ENCODE measurements at regions not wholly inside any gene's neighbourhood (a gene's known extent, or its start where the extent isn't known, plus 50 kb on each side); places are given as distances from the start of the nearest gene placed in this dataset.

- TF ChIP-seq POLR2A (IDR thresholded peaks at IDR 0.05): no peak
- no peak for TF ChIP-seq CTCF (IDR thresholded peaks at IDR 0.05)
- no peak for TF ChIP-seq EP300 (IDR thresholded peaks at IDR 0.05)
- Histone ChIP-seq H3K4me1 (no peaks in the 10 kb centered on the region), H3K9me3 (no peaks in the 10 kb centered on the region), H3K27me3 (no peaks in the 10 kb centered on the region), H3K36me3 (no peaks in the 10 kb centered on the region), H3K27ac (no peak overlapping the region), H3K4me3 (no peak overlapping the region)
- 36 to 46% methylated on average over 2 of the region's 2 CpGs for WGBS, 2 donors
- DNase-seq (ENCODE audit: low spot score in 2 of 2): no peak
These were observed 87.3 kb upstream of the CPEB2 start for GRCh38 chr4:14915018-14915417.

DNA sequence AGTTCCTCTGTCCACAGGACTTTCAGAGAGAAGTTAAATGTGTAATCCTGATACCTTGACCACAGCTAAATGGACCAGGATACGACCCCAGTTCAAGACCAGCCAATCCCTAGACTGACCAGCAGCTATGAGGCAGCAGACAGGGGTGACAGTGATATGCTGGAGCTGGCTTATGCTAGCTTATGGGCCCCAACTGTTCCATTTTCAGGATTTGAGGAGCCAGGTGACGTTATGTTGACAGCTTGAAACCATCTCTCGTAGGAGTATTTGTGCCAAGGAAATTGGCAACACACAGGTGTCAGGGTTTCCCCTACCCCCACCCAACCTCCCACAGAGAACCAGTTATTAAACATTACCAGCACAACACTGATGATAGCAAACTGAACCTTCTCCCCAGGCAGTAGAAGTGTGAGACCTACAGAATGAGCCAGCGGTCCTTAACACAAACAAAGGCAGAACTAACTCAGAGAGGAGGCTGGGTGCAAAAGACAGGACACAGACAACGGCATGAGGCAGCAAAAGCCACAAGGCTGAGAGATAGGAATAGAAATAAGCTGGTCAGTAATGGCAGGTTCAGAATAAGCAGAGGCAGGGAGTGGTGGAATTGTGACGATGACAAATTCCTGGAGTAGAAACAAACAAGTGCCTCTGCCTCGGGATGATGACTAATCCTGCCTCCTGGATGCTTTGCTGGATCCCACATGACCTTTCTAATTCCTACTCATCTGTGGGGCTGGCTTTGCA is 85.6 kb upstream of the CPEB2 start:
- H3K27me3 ChIP-seq: no peaks in the 10 kb centered on the region
- DNase-seq (ENCODE audit: low spot score in 2 of 2): no peak
- no peak overlapping the region for H3K4me3 ChIP-seq
- H3K27ac ChIP-seq: no peak overlapping the region
- no peaks in the 10 kb centered on the region for H3K9me3 ChIP-seq
- 47 to 64% methylated on average over 7 of the region's 7 CpGs for WGBS, 2 donors
- H3K4me1 ChIP-seq: no peaks in the 10 kb centered on the region
- no peaks in the 10 kb centered on the region for H3K36me3 ChIP-seq
- no peak for TF ChIP-seq EP300 (IDR thresholded peaks at IDR 0.05)
- no peak for TF ChIP-seq POLR2A (IDR thresholded peaks at IDR 0.05)
- no peak for TF ChIP-seq CTCF (IDR thresholded peaks at IDR 0.05)

DNA sequence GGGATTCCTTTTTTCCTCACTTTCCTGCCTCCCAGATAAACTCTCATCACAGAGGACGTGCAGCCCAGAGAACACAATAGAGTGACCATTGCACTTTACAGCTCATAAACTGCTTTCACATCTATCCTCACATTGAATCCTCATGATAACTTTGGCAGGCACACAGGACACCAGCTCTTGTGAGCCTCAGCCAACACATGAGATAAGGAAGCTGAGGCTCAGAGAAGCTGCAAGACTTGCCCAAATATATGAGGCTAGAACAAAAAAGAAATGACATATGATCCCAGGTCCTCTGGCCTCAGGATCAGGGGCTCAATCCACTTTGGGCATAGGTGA is 85.0 kb upstream of the CPEB2 start:
- H3K27ac ChIP-seq: no peak overlapping the region
- 6 to 25% methylated on average over 1 of the region's 1 CpG for WGBS, 2 donors

GRCh38 chr4:14918336-14918735 is 83.9 kb upstream of the CPEB2 start:
- no peaks in the 10 kb centered on the region for H3K9me3 ChIP-seq
- no peaks in the 10 kb centered on the region for H3K27me3 ChIP-seq
- no peaks in the 10 kb centered on the region for H3K36me3 ChIP-seq
- TF ChIP-seq EP300 (IDR thresholded peaks at IDR 0.05) (no peak), POLR2A (IDR thresholded peaks at IDR 0.05) (no peak), CTCF (IDR thresholded peaks at IDR 0.05) (no peak)
- no peak overlapping the region for H3K4me3 ChIP-seq
- no peak overlapping the region for H3K27ac ChIP-seq
- no peak for DNase-seq (ENCODE audit: low spot score in 2 of 2)
- WGBS, 2 donors: 40 to 51% methylated on average over 4 of the region's 4 CpGs
- H3K4me1 ChIP-seq: no peaks in the 10 kb centered on the region

More for the DNA sequence above, 85.0 kb upstream of the CPEB2 start:
- no peak for DNase-seq (ENCODE audit: low spot score in 2 of 2)
- Histone ChIP-seq H3K9me3 (no peaks in the 10 kb centered on the region), H3K27me3 (no peaks in the 10 kb centered on the region), H3K36me3 (no peaks in the 10 kb centered on the region), H3K4me1 (no peaks in the 10 kb centered on the region), H3K4me3 (no peak overlapping the region)
- TF ChIP-seq POLR2A (IDR thresholded peaks at IDR 0.05) (no peak), EP300 (IDR thresholded peaks at IDR 0.05) (no peak), CTCF (IDR thresholded peaks at IDR 0.05) (no peak)

GRCh38 chr4:14919785-14920184 is 82.5 kb upstream of the CPEB2 start:
- Histone ChIP-seq H3K9me3 (no peaks in the 10 kb centered on the region), H3K27me3 (no peaks in the 10 kb centered on the region), H3K4me1 (no peaks in the 10 kb centered on the region), H3K4me3 (no peak overlapping the region), H3K27ac (no peak overlapping the region), H3K36me3 (no peaks in the 10 kb centered on the region)
- WGBS, 2 donors: 91 to 92% methylated on average over 7 of the region's 7 CpGs
- TF ChIP-seq CTCF (IDR thresholded peaks at IDR 0.05) (no peak), POLR2A (IDR thresholded peaks at IDR 0.05) (no peak), EP300 (IDR thresholded peaks at IDR 0.05) (no peak)
- no peak for DNase-seq (ENCODE audit: low spot score in 2 of 2)

Measured in tibial nerve (tissue), 4 donors.